ENCODE measurements at regions not wholly inside any gene's neighbourhood (a gene's known extent, or its start where the extent isn't known, plus 50 kb on each side); places are given as distances from the start of the nearest gene placed in this dataset.
"Not testable (repeated sequence)": the region's sequence is repeated elsewhere in the genome, so short reads cannot be mapped to it uniquely, and the experiment has no call there.

GRCh38 chr2:145760781-145761649 is 1241.1 kb upstream of the ZEB2 start:
- DNase-seq (ENCODE audit: low read depth, low spot score) = peak; percentile 87

GRCh38 chr2:145759228-145759915 is 1239.5 kb upstream of the ZEB2 start:
- DNase-seq (ENCODE audit: low read depth, low spot score) = peak; percentile 73

GRCh38 chr2:145757503-145758246 is 1237.8 kb upstream of the ZEB2 start:
- no peak for DNase-seq (ENCODE audit: low read depth, low spot score)

- no peak for DNase-seq (ENCODE audit: low read depth, low spot score)
Measured at GRCh38 chr2:145755019-145755837, 1235.3 kb upstream of the ZEB2 start.

GRCh38 chr2:145753966-145754365 is 1234.0 kb upstream of the ZEB2 start:
- DNase-seq (ENCODE audit: low read depth, low spot score) = no peak

GRCh38 chr2:145753041-145753608 is 1233.2 kb upstream of the ZEB2 start:
- DNase-seq (ENCODE audit: low read depth, low spot score) = no peak

- peak; percentile 84 for DNase-seq (ENCODE audit: low read depth, low spot score)
Measured at GRCh38 chr2:145752091-145752806, 1232.3 kb upstream of the ZEB2 start.

GRCh38 chr2:145751629-145752028 is 1231.7 kb upstream of the ZEB2 start:
- peak; percentile 82 for DNase-seq (ENCODE audit: low read depth, low spot score)

- DNase-seq (ENCODE audit: low read depth, low spot score) = no peak
Measured at GRCh38 chr2:145751155-145751554, 1231.2 kb upstream of the ZEB2 start.

- DNase-seq (ENCODE audit: low read depth, low spot score) = no peak
Measured at GRCh38 chr2:145750612-145751011, 1230.7 kb upstream of the ZEB2 start.

- no peak for DNase-seq (ENCODE audit: low read depth, low spot score)
Measured at GRCh38 chr2:145750144-145750543, 1230.2 kb upstream of the ZEB2 start.

- DNase-seq (ENCODE audit: low read depth, low spot score) = no peak
Measured at GRCh38 chr2:145749556-145749955, 1229.6 kb upstream of the ZEB2 start.

- no peak for DNase-seq (ENCODE audit: low read depth, low spot score)
Measured at GRCh38 chr2:145748927-145749326, 1229.0 kb upstream of the ZEB2 start.

GRCh38 chr2:145747715-145748114 is 1227.8 kb upstream of the ZEB2 start:
- DNase-seq (ENCODE audit: low read depth, low spot score) = no peak

- DNase-seq (ENCODE audit: low read depth, low spot score) = not testable (repeated sequence)
Measured at GRCh38 chr2:145745387-145745721, 1225.4 kb upstream of the ZEB2 start.

- DNase-seq (ENCODE audit: low read depth, low spot score) = peak; percentile 90
Measured at GRCh38 chr2:145744541-145745386, 1224.8 kb upstream of the ZEB2 start.

- no peak for DNase-seq (ENCODE audit: low read depth, low spot score)
Measured at GRCh38 chr2:145743011-145743410, 1223.1 kb upstream of the ZEB2 start.

GRCh38 chr2:145741636-145742035 is 1221.7 kb upstream of the ZEB2 start:
- DNase-seq (ENCODE audit: low read depth, low spot score) = no peak

GRCh38 chr2:145741181-145741580 is 1221.3 kb upstream of the ZEB2 start:
- no peak for DNase-seq (ENCODE audit: low read depth, low spot score)

GRCh38 chr2:145740302-145740701 is 1220.4 kb upstream of the ZEB2 start:
- no peak for DNase-seq (ENCODE audit: low read depth, low spot score)

Data from astrocyte of the hippocampus (primary cell).